ENCODE measurements at regions not wholly inside any gene's neighbourhood (a gene's known extent, or its start where the extent isn't known, plus 50 kb on each side); places are given as distances from the start of the nearest gene placed in this dataset.

GRCh38 chr1:4176841-4177240 lies 276.8 kb upstream of the C1orf174 start:
- no peak for TF ChIP-seq CTCF (IDR thresholded peaks at IDR 0.05; ENCODE audit: low read depth, low read length)
- TF ChIP-seq EZH2phosphoT487 (IDR thresholded peaks at IDR 0.05; ENCODE audit: low read depth): no peak
